ENCODE measurements at regions not wholly inside any gene's neighbourhood (a gene's known extent, or its start where the extent isn't known, plus 50 kb on each side); places are given as distances from the start of the nearest gene placed in this dataset.

DNA sequence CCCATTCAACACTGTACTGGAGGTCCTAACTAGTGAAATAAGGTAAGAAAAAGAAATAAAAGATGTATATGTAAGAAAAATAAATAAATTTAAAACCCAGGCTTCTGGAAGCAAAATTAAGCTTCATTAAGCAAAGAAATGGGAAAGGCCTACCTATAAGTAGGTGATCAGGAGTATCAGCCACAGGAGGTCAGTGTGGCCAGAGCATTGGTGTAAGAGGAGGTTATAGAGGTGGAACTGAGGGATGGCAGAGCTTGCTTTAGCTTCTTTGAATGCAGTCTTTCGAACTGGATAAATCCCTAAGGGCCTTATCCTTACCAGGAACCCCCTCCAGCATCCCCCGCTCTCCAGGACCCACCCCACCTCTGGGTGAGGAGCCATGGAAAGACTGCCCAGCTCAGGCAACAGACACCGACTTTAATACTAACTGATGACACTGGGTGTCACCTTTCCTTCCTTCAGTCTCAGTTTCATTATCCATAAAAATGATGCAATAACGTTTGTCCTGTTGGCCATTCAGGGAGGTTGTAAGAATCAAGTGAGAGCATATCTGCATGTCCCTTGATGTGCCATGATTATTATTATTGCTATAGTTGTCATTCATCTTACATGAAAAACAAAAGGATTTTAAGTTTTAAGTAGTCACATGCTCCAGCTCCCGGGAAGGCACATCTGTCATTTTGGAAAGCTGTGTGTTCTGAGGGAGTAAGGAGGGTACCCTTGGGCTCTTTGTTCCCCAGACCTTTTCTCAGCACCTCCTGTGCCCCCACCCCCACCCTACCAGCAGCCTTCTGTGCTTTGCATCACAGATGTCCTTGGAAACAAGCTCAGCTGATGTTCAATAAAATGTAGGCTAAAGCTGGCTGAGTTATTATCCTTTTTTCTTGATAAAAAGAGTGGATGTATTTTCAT, 50.8 kb upstream of the CTNNA1 start:
- Histone ChIP-seq H3K4me1 (ENCODE audit: control insufficient read depth, insufficient read depth, low read length, poor library complexity, severe bottlenecking) (peaks cover 14% of the 10 kb centered on the region), H3K27ac (ENCODE audit: low read depth, low read length, severe bottlenecking) (no peak overlapping the region), H3K4me3 (ENCODE audit: extremely low read depth, insufficient read depth, low read length, poor library complexity, severe bottlenecking) (no peak overlapping the region), H3K36me3 (ENCODE audit: control insufficient read depth, insufficient read depth, low read length) (no peaks in the 10 kb centered on the region), H3K9me3 (ENCODE audit: control insufficient read depth, low read length) (no peaks in the 10 kb centered on the region)
- 100% methylated on average over 1 to 2 of the region's 5 CpGs for WGBS, 2 experiments (ENCODE audit: insufficient coverage in 2 of 2)

DNA sequence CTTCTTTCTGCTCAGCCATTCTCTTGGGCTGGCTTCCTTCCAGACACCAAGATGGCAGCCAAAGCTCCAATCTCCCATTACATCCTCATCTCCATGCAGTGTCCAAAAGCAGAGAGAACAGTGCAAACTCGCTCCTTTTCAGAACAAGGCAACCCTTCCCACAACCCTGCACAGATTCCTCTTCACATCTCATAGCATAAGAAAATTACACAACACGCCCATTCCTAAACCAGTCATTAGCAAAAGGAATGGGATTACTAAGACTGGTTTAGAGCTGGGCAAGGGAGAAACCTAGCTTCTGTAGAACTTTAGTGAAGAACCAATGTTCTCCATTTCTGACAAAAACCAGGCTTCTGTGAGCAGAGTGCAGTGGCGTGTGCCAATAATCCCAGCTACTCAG, 51.5 kb upstream of the CTNNA1 start:
- H3K9me3 ChIP-seq (ENCODE audit: control insufficient read depth, low read length), result no peaks in the 10 kb centered on the region
- H3K4me1 ChIP-seq (ENCODE audit: control insufficient read depth, insufficient read depth, low read length, poor library complexity, severe bottlenecking), result peaks cover 10% of the 10 kb centered on the region
- no peak overlapping the region for H3K4me3 ChIP-seq (ENCODE audit: extremely low read depth, insufficient read depth, low read length, poor library complexity, severe bottlenecking)
- no peak overlapping the region for H3K27ac ChIP-seq (ENCODE audit: low read depth, low read length, severe bottlenecking)
- 92 to 100% methylated on average over 1 to 2 of the region's 3 CpGs for WGBS, 2 experiments (ENCODE audit: insufficient coverage in 2 of 2)
- H3K36me3 ChIP-seq (ENCODE audit: control insufficient read depth, insufficient read depth, low read length), result no peaks in the 10 kb centered on the region

DNA sequence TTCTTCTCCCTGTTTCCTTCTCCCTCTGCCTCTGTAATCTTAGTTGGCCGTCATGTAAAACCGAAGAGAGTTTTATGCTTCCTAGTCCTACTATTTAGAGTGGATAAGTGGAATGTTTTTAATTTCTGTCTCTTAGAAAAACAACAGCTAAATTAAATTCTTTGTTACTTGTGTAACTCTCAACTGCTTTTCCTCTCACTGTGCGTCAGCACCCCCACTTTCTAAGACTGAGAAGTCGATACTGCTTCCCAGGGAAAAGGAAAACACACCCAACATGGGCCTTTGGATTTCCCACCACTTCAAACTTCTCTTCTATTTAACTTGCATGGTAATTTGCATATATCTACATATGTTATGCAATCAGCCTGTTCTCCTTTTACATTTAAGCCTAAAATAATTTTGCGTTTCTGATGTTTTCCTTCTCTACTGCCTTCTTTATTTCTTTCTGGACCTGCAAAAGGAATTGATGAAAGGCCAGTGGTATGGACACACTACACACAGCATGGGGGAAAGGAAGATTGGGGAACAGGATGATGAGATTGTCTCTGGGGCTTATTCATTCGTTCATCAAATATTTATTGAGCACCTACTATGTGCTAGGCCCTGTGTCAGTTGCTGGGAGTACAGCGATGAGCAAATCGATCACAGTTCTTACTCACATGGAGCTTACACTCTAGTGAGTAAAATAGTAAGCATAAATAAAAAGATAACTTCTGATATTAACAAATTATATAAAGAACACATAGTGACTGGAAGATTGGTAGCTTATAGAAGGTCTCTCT, 52.5 kb upstream of the CTNNA1 start:
- Histone ChIP-seq H3K36me3 (ENCODE audit: control insufficient read depth, insufficient read depth, low read length) (no peaks in the 10 kb centered on the region), H3K4me3 (ENCODE audit: extremely low read depth, insufficient read depth, low read length, poor library complexity, severe bottlenecking) (no peak overlapping the region), H3K27ac (ENCODE audit: low read depth, low read length, severe bottlenecking) (no peak overlapping the region), H3K4me1 (ENCODE audit: control insufficient read depth, insufficient read depth, low read length, poor library complexity, severe bottlenecking) (peaks cover 15% of the 10 kb centered on the region), H3K9me3 (ENCODE audit: control insufficient read depth, low read length) (no peaks in the 10 kb centered on the region)
- WGBS, 2 experiments (ENCODE audit: insufficient coverage in 2 of 2), result 90% methylated on average over 2 of the region's 8 CpGs; no CpG with 5 or more reads in 1 of the 2 experiments

DNA sequence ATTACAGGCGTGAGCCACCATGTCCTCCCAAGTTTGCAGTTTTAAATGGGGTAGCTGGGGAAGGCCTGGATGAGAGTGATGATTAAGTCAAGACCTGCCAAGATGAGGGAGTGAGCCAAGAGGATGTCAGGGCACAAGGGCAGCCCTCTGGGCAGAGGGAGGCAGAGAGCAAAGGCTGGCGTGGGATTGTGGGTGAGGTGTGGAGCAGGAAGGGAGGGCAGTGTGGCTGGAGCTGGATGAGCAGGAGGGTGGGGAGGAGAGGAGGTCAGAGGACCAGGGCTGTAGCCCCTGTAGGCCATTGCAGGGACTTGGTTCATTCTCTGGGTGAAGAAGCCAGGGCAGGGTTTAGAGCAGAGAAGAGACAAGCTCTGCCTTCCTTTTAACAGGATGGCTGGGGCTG, 53.7 kb upstream of the CTNNA1 start:
- H3K36me3 ChIP-seq (ENCODE audit: control insufficient read depth, insufficient read depth, low read length), result no peaks in the 10 kb centered on the region
- peaks cover 19% of the 10 kb centered on the region for H3K4me1 ChIP-seq (ENCODE audit: control insufficient read depth, insufficient read depth, low read length, poor library complexity, severe bottlenecking)
- WGBS, 2 experiments (ENCODE audit: insufficient coverage in 2 of 2), result 100% methylated on average over 2 of the region's 2 CpGs
- H3K27ac ChIP-seq (ENCODE audit: low read depth, low read length, severe bottlenecking), result no peak overlapping the region
- no peaks in the 10 kb centered on the region for H3K9me3 ChIP-seq (ENCODE audit: control insufficient read depth, low read length)
- no peak overlapping the region for H3K4me3 ChIP-seq (ENCODE audit: extremely low read depth, insufficient read depth, low read length, poor library complexity, severe bottlenecking)

DNA sequence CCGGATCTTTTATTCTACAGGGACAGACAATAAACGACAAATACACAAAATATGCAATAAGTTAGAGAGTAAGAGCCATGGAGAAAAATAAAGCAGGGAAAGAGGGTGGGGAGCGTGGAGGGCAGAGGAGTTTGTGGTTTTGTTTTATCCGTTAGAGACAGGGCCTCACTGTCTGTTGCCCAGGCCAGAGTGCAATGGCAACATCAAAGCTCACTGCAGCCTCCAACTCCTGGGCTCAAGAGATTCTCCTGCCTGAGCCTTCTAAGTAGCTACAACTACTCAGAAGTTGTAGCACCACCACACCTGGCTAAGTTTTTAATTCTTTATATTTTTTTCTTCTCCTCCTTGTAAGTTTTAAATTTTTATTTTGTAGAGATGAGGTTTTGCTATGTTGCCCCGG, 54.5 kb upstream of the CTNNA1 start:
- no peak overlapping the region for H3K27ac ChIP-seq (ENCODE audit: low read depth, low read length, severe bottlenecking)

DNA sequence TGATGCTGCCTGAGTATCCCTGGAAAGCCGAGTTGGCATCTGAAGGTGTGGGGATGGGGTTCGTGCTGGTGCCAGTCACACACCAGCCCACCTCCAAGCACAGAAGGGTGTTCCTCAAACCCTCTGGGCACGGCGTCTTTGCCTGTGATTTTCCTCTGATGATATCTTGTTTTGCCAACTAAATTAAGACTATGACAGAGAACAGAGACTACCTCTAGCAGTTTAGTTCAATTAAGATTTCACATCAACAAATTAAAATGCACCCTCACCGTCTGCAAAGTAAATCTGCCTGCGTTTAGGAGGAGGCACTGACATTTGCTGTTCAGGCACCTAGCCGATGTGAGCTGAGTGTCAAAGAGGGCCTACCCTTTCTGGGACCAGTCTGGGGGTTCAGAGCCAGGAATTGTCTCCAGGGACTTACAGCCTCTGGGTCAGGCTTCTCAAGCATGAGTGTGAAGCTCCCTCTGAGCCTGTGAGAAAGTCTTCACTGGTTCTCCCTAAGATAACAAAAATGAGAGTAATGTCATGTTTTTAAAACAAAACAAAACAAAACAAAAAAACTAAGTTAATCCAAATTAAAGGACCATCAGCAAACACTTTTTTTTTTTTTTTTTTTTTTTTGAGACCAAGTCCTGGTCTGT, 55.4 kb upstream of the CTNNA1 start:
- Histone ChIP-seq H3K9me3 (ENCODE audit: control insufficient read depth, low read length) (no peaks in the 10 kb centered on the region), H3K4me1 (ENCODE audit: control insufficient read depth, insufficient read depth, low read length, poor library complexity, severe bottlenecking) (peaks cover 19% of the 10 kb centered on the region), H3K4me3 (ENCODE audit: extremely low read depth, insufficient read depth, low read length, poor library complexity, severe bottlenecking) (no peak overlapping the region), H3K36me3 (ENCODE audit: control insufficient read depth, insufficient read depth, low read length) (no peaks in the 10 kb centered on the region), H3K27ac (ENCODE audit: low read depth, low read length, severe bottlenecking) (no peak overlapping the region)
- WGBS, 2 experiments (ENCODE audit: insufficient coverage in 2 of 2), result 92% methylated on average over 5 to 7 of the region's 7 CpGs

More for the DNA sequence above, 54.5 kb upstream of the CTNNA1 start:
- Histone ChIP-seq H3K36me3 (ENCODE audit: control insufficient read depth, insufficient read depth, low read length) (no peaks in the 10 kb centered on the region), H3K9me3 (ENCODE audit: control insufficient read depth, low read length) (no peaks in the 10 kb centered on the region), H3K4me1 (ENCODE audit: control insufficient read depth, insufficient read depth, low read length, poor library complexity, severe bottlenecking) (peaks cover 19% of the 10 kb centered on the region), H3K4me3 (ENCODE audit: extremely low read depth, insufficient read depth, low read length, poor library complexity, severe bottlenecking) (no peak overlapping the region)
- WGBS, 2 experiments (ENCODE audit: insufficient coverage in 2 of 2), result 100% methylated on average over 1 of the region's 5 CpGs; no CpG with 5 or more reads in 1 of the 2 experiments

DNA sequence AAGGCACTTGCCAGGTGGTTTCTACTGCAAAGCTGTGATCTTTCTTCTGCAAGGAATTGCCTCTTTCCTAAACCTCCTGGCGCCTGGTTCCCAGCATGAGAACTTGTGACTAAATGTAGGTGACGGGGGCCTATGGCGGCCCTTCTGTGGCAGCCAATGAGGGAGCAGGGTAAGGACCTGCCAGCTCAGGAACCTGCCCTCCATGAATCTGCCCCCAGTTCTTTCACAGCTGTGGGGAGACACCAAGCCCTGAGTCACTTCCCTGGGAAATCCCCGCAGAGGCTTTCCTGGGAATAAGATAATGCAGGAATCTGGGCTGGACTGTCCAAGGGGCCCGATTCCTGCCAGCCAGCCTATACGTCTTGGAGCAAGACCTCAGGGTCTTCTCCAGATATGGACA, 56.7 kb upstream of the CTNNA1 start:
- Histone ChIP-seq H3K4me3 (ENCODE audit: extremely low read depth, insufficient read depth, low read length, poor library complexity, severe bottlenecking) (no peak overlapping the region), H3K9me3 (ENCODE audit: control insufficient read depth, low read length) (no peaks in the 10 kb centered on the region), H3K36me3 (ENCODE audit: control insufficient read depth, insufficient read depth, low read length) (no peaks in the 10 kb centered on the region), H3K27ac (ENCODE audit: low read depth, low read length, severe bottlenecking) (peak overlapping the region; percentile 23), H3K4me1 (ENCODE audit: control insufficient read depth, insufficient read depth, low read length, poor library complexity, severe bottlenecking) (peaks cover 19% of the 10 kb centered on the region)
- WGBS, 2 experiments (ENCODE audit: insufficient coverage in 2 of 2), result 72 to 77% methylated on average over 2 to 5 of the region's 6 CpGs

DNA sequence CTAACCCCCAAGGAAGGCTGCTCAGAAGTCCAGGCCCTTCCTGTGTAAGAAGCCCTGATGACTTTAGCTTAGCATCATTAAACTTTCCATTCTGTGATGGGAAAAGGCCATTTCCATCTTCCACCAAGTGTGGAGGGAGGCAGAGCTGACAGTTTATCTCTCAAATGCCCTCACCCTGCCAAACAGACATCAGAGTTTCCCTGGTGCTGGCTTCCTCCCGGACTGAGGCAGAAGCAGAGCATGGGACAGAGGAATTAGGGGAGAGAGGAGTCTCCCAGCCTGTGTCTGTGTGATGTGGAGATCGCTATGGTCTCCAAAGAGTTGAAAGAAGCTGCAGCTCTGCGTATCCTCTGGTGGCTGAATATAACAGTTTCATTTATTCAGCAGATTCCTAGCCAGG, 57.4 kb upstream of the CTNNA1 start:
- H3K9me3 ChIP-seq (ENCODE audit: control insufficient read depth, low read length), result no peaks in the 10 kb centered on the region
- no peak overlapping the region for H3K4me3 ChIP-seq (ENCODE audit: extremely low read depth, insufficient read depth, low read length, poor library complexity, severe bottlenecking)
- WGBS, 2 experiments (ENCODE audit: insufficient coverage in 2 of 2), result 67 to 100% methylated on average over 2 to 3 of the region's 3 CpGs
- H3K27ac ChIP-seq (ENCODE audit: low read depth, low read length, severe bottlenecking), result no peak overlapping the region
- peaks cover 19% of the 10 kb centered on the region for H3K4me1 ChIP-seq (ENCODE audit: control insufficient read depth, insufficient read depth, low read length, poor library complexity, severe bottlenecking)
- H3K36me3 ChIP-seq (ENCODE audit: control insufficient read depth, insufficient read depth, low read length), result no peaks in the 10 kb centered on the region

DNA sequence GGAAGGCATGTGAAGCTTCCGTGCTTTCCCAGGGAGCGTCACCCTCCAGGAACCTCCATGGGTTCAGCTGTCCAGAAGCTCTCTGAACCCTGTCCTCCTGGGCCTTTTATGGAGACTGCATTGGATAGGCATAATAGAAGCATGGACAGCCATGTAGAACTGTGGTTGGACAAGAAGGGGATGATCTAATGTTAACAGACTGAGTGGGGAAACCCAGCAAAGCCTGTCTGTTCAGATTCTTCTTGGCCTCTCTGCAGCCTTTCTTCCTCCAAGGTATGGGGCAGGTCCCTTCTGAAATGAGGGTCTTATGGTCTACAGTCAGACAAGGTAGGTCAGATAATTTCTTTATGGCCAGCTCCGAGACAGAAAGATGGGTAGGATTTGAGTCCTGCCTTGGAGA, 59.1 kb upstream of the CTNNA1 start:
- Histone ChIP-seq H3K4me1 (ENCODE audit: control insufficient read depth, insufficient read depth, low read length, poor library complexity, severe bottlenecking) (peaks cover 19% of the 10 kb centered on the region), H3K9me3 (ENCODE audit: control insufficient read depth, low read length) (no peaks in the 10 kb centered on the region), H3K27ac (ENCODE audit: low read depth, low read length, severe bottlenecking) (no peak overlapping the region), H3K4me3 (ENCODE audit: extremely low read depth, insufficient read depth, low read length, poor library complexity, severe bottlenecking) (no peak overlapping the region), H3K36me3 (ENCODE audit: control insufficient read depth, insufficient read depth, low read length) (no peaks in the 10 kb centered on the region)
- WGBS, 2 experiments (ENCODE audit: insufficient coverage in 2 of 2), result 93 to 100% methylated on average over 3 of the region's 3 CpGs

DNA sequence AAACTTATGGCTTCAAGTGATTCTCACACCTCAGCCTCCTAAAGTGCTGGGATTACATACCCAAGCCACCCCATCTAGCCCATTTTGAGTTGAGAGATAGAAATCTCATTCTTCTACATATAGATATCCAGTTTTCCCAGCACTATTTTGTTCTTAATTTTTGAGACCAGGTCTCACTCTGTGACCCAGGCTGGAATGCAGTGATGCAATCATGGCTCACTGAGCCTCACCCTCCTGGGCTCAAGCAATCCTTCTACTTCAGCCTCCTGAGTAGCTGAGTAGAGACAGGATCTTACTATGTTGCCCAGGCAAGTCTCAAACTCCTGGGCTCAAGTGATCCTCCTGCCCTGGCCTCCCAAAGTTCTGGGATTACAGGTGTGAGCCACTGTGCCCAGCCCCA, 60.9 kb upstream of the CTNNA1 start:
- Histone ChIP-seq H3K36me3 (ENCODE audit: control insufficient read depth, insufficient read depth, low read length) (no peaks in the 10 kb centered on the region), H3K27ac (ENCODE audit: low read depth, low read length, severe bottlenecking) (no peak overlapping the region), H3K4me1 (ENCODE audit: control insufficient read depth, insufficient read depth, low read length, poor library complexity, severe bottlenecking) (peaks cover 16% of the 10 kb centered on the region), H3K9me3 (ENCODE audit: control insufficient read depth, low read length) (no peaks in the 10 kb centered on the region), H3K4me3 (ENCODE audit: extremely low read depth, insufficient read depth, low read length, poor library complexity, severe bottlenecking) (no peak overlapping the region)
